ENCODE measurements at regions not wholly inside any gene's neighbourhood (a gene's known extent, or its start where the extent isn't known, plus 50 kb on each side); places are given as distances from the start of the nearest gene placed in this dataset.

DNA sequence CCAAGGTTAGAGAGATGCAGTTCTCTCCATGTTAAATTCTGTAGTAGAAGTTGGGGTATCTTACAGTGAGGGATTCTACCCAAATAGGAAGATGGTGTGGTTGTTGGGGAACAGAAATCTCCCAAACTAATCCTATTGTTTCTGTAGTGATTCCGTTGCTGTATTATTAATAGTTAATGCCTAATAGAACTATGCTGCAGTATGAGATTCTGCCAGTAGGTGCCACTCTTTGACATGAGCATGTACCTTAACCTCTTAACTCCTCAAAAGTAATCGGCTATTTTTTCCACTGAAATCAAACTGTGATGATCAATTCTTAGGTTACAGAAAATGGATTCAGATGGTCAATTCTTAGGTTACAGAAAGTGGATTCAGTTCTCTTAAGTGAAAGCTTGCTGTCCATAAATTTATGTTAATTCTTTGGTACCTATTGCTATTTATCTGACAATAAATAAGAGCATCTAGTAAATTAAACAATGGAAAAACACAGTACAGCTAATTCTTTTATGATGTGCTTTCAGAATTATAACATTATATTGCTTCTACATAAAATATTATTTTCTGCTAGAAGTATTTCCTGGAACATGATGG, 97.9 kb upstream of the DLX2 start:
- in situ Hi-C loops (cut with HindIII; ENCODE audit: low sequenced_read_pairs): no loop called here

GRCh38 chr2:172204309-172204708, 101.6 kb upstream of the DLX2 start:
- in situ Hi-C loops (cut with HindIII; ENCODE audit: low sequenced_read_pairs): no loop called here

GRCh38 chr2:172204762-172205161, 102.1 kb upstream of the DLX2 start:
- in situ Hi-C loops (cut with HindIII; ENCODE audit: low sequenced_read_pairs): no loop called here

DNA sequence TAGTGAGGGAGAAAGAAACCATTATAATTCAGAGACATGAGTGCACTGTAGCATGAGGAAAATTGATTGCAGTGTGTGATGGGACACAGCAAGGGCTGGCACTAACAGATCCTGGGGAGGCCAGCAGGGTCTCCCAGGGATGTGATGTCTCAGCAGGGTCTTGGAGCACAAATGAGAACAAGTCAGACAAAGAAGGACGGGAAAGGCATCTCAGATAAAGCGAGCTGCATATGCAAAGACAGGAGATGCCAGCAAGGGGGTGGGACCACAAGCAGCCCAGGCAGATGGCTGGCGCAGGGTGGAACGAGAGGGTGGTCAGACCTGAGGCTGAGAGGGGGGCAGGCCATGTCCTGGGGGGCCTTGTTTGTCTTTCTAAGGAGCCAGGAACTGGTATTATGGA, 102.6 kb upstream of the DLX2 start:
- in situ Hi-C loops (cut with HindIII; ENCODE audit: low sequenced_read_pairs): no loop called here

- in situ Hi-C loops (cut with HindIII; ENCODE audit: low sequenced_read_pairs): no loop called here
These were observed 105.2 kb upstream of the DLX2 start for GRCh38 chr2:172207911-172208310.

- in situ Hi-C loops (cut with HindIII; ENCODE audit: low sequenced_read_pairs): no loop called here
These were observed 106.2 kb upstream of the DLX2 start for GRCh38 chr2:172208791-172209325.

- in situ Hi-C loops (cut with HindIII; ENCODE audit: low sequenced_read_pairs): no loop called here
These were observed 107.9 kb upstream of the DLX2 start for GRCh38 chr2:172210599-172210998.

DNA sequence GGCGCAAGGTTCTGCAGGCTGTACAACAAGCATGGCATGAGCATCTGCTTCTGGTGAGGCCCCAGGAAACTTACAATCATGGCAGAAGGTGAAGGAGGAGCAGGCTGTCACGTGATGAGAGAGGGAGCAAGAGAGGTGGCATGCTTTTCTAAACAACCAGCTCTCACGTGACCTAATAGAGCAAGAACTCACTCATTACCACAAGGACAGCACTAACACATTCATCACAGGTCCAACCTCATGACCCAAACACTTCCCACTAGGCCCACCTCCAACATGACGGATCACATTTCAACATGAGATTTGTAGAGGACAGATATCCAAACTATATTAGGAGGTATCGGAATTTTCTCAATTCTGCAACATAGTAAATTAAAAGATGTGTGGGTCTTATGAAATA, 108.8 kb upstream of the DLX2 start:
- in situ Hi-C loops (cut with HindIII; ENCODE audit: low sequenced_read_pairs): no loop called here

GRCh38 chr2:172213116-172213860, 110.6 kb upstream of the DLX2 start:
- in situ Hi-C loops (cut with HindIII; ENCODE audit: low sequenced_read_pairs): no loop called here

DNA sequence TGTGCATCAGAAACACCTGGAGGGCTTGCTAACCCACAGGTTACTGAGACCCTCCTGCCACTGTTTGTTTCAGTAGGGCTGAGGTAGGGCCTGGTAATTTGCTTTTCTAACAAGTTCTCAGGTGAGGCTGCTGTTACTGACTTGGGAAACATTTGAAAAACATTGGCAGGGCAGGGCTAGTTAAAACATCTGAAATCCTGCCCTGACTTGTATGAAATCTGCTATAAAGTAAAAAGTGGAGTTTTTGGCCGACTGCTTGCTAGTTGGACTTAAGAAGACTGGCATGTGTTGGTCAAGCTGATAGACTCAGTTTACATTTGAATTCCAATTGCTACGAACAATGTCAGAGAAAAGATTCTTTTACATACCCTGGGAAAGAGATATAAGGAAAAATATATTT, 111.6 kb upstream of the DLX2 start:
- in situ Hi-C loops (cut with HindIII; ENCODE audit: low sequenced_read_pairs): no loop called here

DNA sequence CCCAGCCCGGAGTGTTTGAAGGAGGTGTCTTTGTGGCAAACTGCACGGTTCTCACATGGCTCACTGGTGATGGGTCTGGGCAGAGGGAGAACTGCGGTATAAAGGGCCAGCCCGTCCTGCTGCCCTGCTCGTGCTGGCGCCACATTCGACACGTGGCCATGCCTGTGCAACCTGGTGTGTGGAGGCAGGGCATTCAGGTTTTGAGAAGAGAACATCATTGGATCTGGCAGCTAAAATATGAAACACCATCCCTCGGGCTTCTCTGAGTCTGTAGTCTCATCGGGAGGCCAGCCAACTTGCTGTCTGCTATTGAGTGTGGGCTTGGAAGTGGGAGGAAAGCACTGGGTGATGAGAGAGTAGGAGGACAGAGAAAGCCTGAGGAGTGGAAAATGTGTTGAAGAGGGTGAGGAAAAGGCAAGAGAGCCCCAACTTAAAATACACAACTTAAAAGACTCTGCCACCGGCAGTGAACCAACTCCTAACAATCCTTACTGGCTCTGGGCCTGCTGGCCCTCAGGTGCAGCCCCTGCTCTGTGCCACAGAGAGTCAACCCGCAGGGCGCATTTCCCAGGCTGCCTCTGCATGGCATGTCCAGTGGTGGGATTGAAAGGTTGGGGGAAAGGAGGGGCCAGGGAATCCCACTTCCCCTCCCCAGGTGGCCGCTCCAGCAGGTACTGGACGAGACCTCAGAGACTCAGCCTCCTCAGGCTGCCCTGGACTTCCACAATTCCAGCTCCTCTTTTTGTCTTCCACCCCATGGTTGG, 112.7 kb upstream of the DLX2 start:
- in situ Hi-C loops (cut with HindIII; ENCODE audit: low sequenced_read_pairs): no loop called here

GRCh38 chr2:172215936-172216335, 113.2 kb upstream of the DLX2 start:
- in situ Hi-C loops (cut with HindIII; ENCODE audit: low sequenced_read_pairs): no loop called here

DNA sequence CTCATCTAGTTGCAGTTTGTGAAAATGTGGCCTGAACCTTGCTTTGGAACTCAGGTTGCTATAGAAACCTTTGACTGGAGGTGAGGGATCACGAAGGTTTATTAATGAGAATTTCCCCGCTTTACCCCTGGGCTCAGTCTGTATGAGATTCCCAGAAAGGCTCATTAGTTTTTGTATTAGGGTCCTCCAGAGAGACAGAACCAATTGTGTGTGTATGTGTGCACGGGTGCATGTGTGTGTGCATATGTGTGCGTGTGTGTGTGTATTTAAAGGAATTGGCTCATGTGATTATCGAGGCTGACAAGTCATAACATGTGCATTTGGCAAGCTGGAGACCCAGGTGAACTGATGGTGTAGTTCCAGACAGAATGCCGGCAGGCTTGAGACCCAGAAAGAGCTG, 113.8 kb upstream of the DLX2 start:
- in situ Hi-C loops (cut with HindIII; ENCODE audit: low sequenced_read_pairs): no loop called here

- in situ Hi-C loops (cut with HindIII; ENCODE audit: low sequenced_read_pairs): no loop called here
These were observed 116.5 kb upstream of the DLX2 start for GRCh38 chr2:172219201-172219600.

- in situ Hi-C loops (cut with HindIII; ENCODE audit: low sequenced_read_pairs): no loop called here
These were observed 117.4 kb upstream of the DLX2 start for GRCh38 chr2:172220121-172220520.

DNA sequence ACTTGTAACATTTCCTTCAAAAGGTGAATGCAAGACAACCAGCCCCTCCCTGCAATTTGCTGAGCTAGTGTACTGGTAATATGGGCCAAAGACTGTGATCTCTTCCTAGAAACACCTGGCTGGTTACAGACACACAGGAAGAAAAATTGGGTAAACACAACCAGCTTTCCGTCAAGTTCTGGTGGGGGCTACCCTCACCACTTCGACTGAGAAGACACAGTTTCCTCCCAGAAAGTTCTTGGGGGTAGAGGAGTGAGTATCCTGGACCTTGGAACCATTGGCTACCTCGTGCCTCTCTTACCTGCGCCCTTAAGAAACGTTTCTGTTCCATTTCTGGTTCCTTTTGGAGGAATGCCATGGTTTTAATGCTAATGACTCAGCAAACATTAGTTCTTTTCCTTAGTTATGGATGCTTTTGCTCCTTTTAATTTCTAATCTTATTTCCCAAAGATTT, 120.9 kb upstream of the DLX2 start:
- in situ Hi-C loops (cut with HindIII; ENCODE audit: low sequenced_read_pairs): no loop called here

DNA sequence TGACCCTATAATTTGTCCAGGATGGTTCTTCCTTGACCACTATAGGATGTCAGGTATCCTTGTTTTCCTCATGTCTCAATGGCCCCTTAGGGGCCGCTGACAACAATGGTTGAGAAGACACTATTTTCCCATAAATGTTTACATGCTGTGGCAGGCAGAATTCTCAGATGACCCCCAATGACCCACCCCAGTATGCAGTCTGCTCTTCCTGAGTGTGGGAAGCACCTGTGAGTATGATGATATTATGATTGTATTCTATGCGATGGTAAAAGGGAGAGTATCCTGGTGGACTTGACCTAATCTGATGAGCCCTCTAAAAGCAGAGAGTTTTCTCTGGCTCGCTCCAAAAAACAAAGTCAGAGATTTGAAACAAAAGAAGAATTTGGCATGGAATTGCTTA, 123.1 kb upstream of the DLX2 start:
- in situ Hi-C loops (cut with HindIII; ENCODE audit: low sequenced_read_pairs): no loop called here

DNA sequence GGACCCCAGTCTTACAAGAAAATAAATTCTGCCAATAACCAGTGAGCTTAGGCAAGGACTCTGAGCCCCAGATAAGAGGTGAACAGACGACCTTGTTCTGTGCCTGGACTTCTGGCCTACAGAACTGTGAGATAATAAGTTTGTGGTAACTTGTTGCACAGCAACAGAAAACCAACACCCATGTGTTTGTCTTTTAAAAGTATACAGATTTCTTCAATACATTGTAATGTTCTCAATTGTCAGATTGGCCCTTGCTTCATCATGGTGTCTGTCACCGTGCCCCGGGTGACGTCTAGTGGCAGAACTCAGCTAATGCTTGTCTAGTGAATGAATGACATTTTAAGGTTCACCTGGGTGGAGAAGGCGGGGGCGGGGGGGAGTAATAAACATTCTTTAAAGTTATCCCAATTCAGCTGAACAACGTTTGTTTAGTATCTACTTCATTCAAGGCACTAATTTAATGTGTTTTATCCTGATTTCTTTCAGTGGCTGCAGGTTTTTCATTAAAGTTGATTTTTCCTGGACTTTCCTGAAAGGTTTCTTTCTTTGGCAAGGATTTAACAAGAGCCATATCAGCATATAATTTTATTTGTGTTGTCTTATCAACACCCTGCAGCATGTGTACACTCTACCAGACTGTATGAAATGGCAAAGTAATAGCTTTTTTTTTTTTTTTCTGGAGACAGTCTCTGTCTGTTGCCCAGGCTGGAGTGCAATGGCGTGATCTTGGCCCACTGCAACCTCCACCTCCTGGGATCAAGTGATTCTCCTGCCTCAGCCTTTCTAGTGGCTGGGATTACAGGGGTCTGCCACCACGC, 123.8 kb upstream of the DLX2 start:
- in situ Hi-C loops (cut with HindIII; ENCODE audit: low sequenced_read_pairs): no loop called here

- in situ Hi-C loops (cut with HindIII; ENCODE audit: low sequenced_read_pairs): no loop called here
These were observed 125.0 kb upstream of the DLX2 start for GRCh38 chr2:172227719-172228118.

DNA sequence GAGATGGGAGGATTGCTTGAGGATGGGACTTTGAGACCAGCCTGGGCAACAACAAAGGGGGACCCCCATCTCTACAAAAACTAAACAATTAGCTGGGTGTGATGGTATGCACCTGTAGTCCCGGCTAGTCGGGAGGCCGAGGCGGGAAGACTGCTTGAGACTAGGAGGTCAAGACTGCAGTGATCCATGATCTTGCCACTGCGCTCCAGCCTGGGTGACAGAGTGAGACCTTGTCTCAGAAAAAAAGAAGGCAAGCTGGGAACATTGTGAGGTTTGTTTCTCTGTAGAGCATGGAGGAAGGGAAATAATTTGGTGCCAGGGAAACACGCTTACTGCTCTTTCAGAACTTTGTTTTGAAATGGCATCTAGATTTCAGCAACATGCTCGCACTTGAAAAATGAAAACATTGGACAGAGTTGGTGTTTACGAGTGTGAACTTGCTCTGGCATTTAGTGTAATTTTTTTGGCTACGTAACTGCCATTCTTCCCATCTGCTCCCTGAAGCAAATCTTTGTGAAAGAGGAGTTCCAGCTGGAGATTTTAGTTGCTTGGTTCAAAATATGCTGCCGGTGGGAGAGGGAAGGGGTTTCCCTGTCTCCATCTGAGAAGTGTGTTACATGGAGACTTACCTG, 125.6 kb upstream of the DLX2 start:
- in situ Hi-C loops (cut with HindIII; ENCODE audit: low sequenced_read_pairs): no loop called here

Data from endothelial cell of hepatic sinusoid (primary cell).